ENCODE measurements at regions not wholly inside any gene's neighbourhood (a gene's known extent, or its start where the extent isn't known, plus 50 kb on each side); places are given as distances from the start of the nearest gene placed in this dataset.

DNA sequence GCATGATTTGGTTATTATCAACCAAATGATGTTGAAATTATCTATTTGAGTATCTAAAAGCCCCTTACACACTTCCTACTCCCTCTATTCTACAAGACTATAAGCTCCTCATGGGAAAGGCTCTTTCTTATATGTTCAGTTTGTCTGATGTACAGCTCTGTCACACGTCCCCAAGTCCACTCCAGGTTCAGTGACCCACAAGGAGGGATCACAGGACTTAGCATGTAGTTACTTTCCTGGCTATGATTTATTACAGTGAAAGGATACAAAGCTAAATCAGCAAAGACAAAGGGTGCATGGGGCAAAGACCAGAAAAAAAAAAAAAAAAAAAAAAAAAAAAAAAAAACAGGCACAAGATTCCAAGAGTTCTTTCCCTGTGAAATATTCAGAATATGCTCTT is 125.6 kb upstream of the TMEM106B start:
- Histone ChIP-seq H3K36me3 (ENCODE audit: control insufficient read depth in 4 of 4, insufficient read depth in 4 of 4, low read length in 4 of 4) (no peaks in the 10 kb centered on the region), H3K9ac (ENCODE audit: insufficient read depth in 1 of 2, low read length in 2 of 2) (no peak overlapping the region), H3K9me3 (ENCODE audit: control insufficient read depth in 4 of 4, insufficient read depth in 3 of 4, low read length in 3 of 4) (peaks cover 0 to 1% (median 0%) of the 10 kb centered on the region in 4 donors), H3K27me3 (ENCODE audit: control insufficient read depth in 3 of 3, insufficient read depth in 3 of 3, low read length in 2 of 3) (no peaks in the 10 kb centered on the region), H3K4me3 (no peak overlapping the region), H3K27ac (ENCODE audit: low read depth in 1 of 2, low read length in 1 of 2) (no peak overlapping the region), H3K4me1 (ENCODE audit: control insufficient read depth in 5 of 5, insufficient read depth in 5 of 5, low read length in 5 of 5) (no peaks in the 10 kb centered on the region)
- WGBS, 2 donors, result 64 to 79% methylated on average over 1 of the region's 1 CpG
- TF ChIP-seq, protein P1, sequence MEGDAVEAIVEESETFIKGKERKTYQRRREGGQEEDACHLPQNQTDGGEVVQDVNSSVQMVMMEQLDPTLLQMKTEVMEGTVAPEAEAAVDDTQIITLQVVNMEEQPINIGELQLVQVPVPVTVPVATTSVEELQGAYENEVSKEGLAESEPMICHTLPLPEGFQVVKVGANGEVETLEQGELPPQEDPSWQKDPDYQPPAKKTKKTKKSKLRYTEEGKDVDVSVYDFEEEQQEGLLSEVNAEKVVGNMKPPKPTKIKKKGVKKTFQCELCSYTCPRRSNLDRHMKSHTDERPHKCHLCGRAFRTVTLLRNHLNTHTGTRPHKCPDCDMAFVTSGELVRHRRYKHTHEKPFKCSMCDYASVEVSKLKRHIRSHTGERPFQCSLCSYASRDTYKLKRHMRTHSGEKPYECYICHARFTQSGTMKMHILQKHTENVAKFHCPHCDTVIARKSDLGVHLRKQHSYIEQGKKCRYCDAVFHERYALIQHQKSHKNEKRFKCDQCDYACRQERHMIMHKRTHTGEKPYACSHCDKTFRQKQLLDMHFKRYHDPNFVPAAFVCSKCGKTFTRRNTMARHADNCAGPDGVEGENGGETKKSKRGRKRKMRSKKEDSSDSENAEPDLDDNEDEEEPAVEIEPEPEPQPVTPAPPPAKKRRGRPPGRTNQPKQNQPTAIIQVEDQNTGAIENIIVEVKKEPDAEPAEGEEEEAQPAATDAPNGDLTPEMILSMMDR (IDR thresholded peaks at IDR 0.05; ENCODE audit: control extremely low read depth, extremely low read depth), result no peak
- ATAC-seq (ENCODE audit: insufficient read depth, low FRiP score) (no peak), DNase-seq (no peak)

DNA sequence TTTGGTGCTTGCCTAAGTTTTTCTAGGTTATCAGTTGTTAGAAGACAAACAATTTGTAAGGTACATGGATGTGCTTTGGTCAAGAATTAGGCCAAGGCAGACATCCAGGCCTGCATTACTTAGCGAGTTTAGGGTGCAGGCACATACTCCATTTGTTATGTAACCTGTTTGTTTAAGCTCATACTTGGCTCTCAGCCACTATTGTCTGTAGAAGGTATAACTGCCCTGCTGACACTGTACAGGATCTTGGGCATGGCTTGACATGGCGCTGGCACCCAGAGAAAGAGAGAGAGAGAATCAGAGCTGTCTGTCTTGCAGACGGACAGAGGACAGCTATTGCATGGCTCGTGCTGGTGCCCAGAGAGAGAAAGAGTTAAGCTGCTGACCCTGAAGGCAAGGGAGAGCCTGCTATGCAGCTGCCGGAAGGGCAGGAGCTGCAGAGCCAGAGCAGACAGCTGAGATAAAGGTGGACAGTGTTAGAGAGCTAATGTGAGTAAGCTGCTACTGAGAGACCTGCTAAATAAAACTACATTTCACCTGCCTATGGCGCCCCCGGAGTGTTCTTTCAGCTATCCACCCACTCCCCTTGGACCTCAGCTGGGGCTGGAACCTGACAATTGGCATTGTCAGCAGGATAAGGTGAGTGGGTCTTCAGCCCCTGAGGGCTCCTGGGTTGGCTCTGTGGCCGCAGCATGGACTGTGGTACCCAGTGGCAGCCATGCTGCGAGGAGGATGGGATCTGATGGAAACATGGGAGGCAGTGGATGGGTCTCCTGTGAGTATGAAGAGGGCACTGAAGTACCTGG is 120.9 kb upstream of the TMEM106B start:
- DNase-seq, result no peak
- TF ChIP-seq, protein P1 (IDR thresholded peaks at IDR 0.05; ENCODE audit: control extremely low read depth, extremely low read depth), result no peak
- no peaks in the 10 kb centered on the region for H3K4me1 ChIP-seq (ENCODE audit: control insufficient read depth in 5 of 5, insufficient read depth in 5 of 5, low read length in 5 of 5)
- WGBS, 2 donors, result 76 to 84% methylated on average over 9 of the region's 9 CpGs
- H3K36me3 ChIP-seq (ENCODE audit: control insufficient read depth in 4 of 4, insufficient read depth in 4 of 4, low read length in 4 of 4), result peaks cover 0 to 6% (median 0%) of the 10 kb centered on the region in 4 donors
- no peak overlapping the region for H3K27ac ChIP-seq (ENCODE audit: low read depth in 1 of 2, low read length in 1 of 2)
- no peak overlapping the region for H3K9ac ChIP-seq (ENCODE audit: insufficient read depth in 1 of 2, low read length in 2 of 2)
- no peak overlapping the region for H3K4me3 ChIP-seq
- ATAC-seq (ENCODE audit: insufficient read depth, low FRiP score), result no peak
- no peaks in the 10 kb centered on the region for H3K27me3 ChIP-seq (ENCODE audit: control insufficient read depth in 3 of 3, insufficient read depth in 3 of 3, low read length in 2 of 3)
- peaks cover 0 to 2% (median under 1%) of the 10 kb centered on the region in 4 donors for H3K9me3 ChIP-seq (ENCODE audit: control insufficient read depth in 4 of 4, insufficient read depth in 3 of 4, low read length in 3 of 4)

DNA sequence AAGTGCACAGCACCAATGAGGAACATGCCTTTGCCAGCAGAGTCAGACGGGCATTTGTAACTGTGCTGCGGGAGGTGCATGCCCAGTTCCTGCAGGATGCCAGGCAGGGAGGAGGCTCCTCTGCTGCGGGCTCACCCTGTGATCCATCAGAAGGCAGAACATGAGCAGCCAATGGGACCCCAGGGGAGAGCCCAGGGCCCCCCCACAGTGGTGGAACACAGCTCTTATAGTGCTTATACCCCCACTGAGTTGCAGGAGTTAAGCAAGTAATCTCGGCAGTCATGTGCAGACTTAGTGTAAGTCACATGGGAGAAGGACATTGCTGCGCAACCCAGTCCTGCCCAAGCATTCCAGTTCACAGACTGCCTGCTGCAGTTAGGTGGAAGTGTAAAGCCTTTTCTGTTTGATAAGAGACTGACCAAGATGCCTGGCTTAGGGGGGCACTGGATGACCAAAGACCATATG is 120.3 kb upstream of the TMEM106B start:
- no peak for DNase-seq
- Histone ChIP-seq H3K4me1 (ENCODE audit: control insufficient read depth in 5 of 5, insufficient read depth in 5 of 5, low read length in 5 of 5) (no peaks in the 10 kb centered on the region), H3K36me3 (ENCODE audit: control insufficient read depth in 4 of 4, insufficient read depth in 4 of 4, low read length in 4 of 4) (peaks cover 0 to 6% (median 0%) of the 10 kb centered on the region in 4 donors), H3K4me3 (no peak overlapping the region), H3K9me3 (ENCODE audit: control insufficient read depth in 4 of 4, insufficient read depth in 3 of 4, low read length in 3 of 4) (peaks cover 0 to 2% (median under 1%) of the 10 kb centered on the region in 4 donors), H3K9ac (ENCODE audit: insufficient read depth in 1 of 2, low read length in 2 of 2) (no peak overlapping the region), H3K27ac (ENCODE audit: low read depth in 1 of 2, low read length in 1 of 2) (no peak overlapping the region), H3K27me3 (ENCODE audit: control insufficient read depth in 3 of 3, insufficient read depth in 3 of 3, low read length in 2 of 3) (no peaks in the 10 kb centered on the region)
- WGBS, 2 donors, result 90 to 92% methylated on average over 5 of the region's 5 CpGs
- TF ChIP-seq, protein P1 (IDR thresholded peaks at IDR 0.05; ENCODE audit: control extremely low read depth, extremely low read depth), result no peak
- ATAC-seq (ENCODE audit: insufficient read depth, low FRiP score), result no peak

Data from lung (tissue), 11 donors.